Embryonic facial prominence (tissue), 1 donor: ENCODE measurements at regions not wholly inside any gene's neighbourhood (a gene's known extent, or its start where the extent isn't known, plus 50 kb on each side); places are given as distances from the start of the nearest gene placed in this dataset.

Source experiments
- DNase-seq: peaks from one replicate; pipeline ENCODE4 v3.0.0-alpha.2; 2016; ENCODE audit errors: extremely low spot score

GRCh38 chr20:10921491-10922010, 247.8 kb upstream of the JAG1 start:
- no peak for DNase-seq

- no peak for DNase-seq
Observed at GRCh38 chr20:10922506-10922905, 248.7 kb upstream of the JAG1 start.

DNA sequence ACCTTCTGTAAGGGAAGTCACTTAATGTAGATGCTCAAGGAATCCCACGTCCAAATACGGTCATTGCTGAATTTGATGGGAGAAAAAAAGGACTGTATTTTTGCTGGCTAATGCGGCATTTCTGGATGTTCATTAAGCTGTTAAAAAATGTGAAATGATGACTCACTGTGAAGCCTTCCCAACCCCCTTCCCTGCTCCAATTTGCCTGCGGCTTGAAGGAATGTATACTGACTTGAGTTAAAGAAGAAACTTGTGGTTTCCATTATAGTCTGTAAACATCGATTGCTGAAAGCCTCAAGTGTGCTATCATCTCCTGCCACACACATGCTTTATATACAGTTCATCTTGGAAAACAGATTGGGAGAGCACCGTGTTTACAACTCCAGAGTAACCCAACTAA, 249.1 kb upstream of the JAG1 start:
- DNase-seq = peak; percentile 47

- DNase-seq = no peak
Observed at GRCh38 chr20:10924644-10925201, 250.9 kb upstream of the JAG1 start.

GRCh38 chr20:10925767-10926166, 252.0 kb upstream of the JAG1 start:
- DNase-seq = no peak

- no peak for DNase-seq
Observed at GRCh38 chr20:10927011-10927583, 253.3 kb upstream of the JAG1 start.

GRCh38 chr20:10927936-10928840, 254.4 kb upstream of the JAG1 start:
- no peak for DNase-seq

GRCh38 chr20:10928841-10929421, 255.1 kb upstream of the JAG1 start:
- no peak for DNase-seq

- no peak for DNase-seq
Observed at GRCh38 chr20:10935658-10936402, 262.0 kb upstream of the JAG1 start.

DNA sequence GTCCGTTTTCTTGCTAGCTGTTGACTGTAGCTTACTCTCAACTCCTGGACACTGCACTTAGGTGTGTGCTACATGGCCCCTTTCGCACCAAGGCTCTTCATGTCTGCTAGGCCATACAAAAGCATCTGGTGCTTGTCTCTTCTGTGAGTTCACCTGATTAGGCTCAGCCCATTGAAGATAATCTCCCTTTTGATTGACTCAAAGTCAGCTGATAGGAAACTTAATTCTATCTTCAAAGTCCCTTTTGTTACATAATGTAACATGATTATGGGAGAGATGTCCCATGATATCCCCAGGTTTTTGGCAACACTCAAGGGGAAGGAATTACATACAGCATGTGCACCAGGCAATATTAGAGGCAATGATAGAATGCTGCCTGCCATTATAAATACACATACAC, 263.0 kb upstream of the JAG1 start:
- DNase-seq = no peak

- no peak for DNase-seq
Observed at GRCh38 chr20:10939331-10939941, 265.6 kb upstream of the JAG1 start.

DNA sequence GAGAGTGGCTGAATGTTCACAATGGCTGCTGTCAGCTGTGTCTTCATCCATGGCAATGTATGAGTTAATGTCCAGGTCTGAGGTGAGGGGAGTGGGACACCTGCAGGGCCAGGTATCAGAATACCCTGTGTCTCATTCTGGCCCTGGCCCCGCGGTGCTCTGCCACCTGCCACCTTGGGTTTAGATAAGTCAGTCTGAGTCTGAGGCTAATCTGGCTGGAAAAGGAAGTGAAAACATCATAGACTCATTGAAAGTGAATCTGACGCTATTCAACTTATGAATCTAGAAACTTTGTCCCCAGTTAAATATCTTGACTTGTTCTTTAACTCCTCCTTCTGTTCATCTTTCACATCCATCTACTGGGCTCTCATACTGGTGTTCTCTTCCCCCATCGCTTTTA, 267.1 kb upstream of the JAG1 start:
- no peak for DNase-seq

- no peak for DNase-seq
Observed at GRCh38 chr20:10943686-10944265, 270.0 kb upstream of the JAG1 start.

GRCh38 chr20:10946124-10946880, 272.5 kb upstream of the JAG1 start:
- DNase-seq = no peak

DNA sequence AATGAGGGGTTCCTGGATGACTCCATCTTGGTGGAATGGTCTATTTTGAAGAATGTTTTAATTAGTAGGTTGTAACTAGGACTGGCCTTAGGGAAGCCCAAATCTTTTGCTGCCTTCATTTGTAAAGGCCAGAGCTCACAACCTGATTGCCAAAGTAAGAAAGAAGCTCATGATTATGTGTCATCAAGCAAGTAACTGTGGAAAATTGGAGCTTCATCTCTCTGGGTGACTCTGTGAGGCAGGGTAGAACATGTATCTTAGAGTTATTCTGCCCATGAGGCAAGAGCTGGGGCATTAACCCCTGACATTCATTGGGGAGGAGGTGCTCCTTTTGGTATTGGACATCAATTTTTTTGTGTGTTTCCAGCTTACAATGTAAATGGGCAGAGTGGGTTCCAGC, 273.9 kb upstream of the JAG1 start:
- no peak for DNase-seq

GRCh38 chr20:10949930-10950783, 276.4 kb upstream of the JAG1 start:
- no peak for DNase-seq

- no peak for DNase-seq
Observed at GRCh38 chr20:10951216-10951615, 277.4 kb upstream of the JAG1 start.

DNA sequence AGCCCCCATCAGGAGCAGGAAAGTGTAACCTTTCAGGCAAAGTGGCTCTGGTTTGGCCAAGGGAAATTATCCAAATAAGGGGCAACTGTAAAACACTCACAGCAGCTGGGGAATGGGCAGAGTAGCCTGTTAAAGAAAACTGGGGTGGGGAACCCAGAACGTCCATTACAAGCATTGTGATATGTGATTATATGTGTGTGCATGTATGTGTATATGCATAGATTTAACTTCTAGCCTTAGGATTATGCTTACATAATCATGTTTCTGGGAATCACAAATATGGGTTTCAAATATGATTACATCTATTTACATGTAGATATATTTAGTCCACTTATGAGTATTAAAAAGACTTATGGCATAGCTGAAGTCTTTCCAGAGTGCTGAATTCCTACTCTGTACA, 278.1 kb upstream of the JAG1 start:
- no peak for DNase-seq

DNA sequence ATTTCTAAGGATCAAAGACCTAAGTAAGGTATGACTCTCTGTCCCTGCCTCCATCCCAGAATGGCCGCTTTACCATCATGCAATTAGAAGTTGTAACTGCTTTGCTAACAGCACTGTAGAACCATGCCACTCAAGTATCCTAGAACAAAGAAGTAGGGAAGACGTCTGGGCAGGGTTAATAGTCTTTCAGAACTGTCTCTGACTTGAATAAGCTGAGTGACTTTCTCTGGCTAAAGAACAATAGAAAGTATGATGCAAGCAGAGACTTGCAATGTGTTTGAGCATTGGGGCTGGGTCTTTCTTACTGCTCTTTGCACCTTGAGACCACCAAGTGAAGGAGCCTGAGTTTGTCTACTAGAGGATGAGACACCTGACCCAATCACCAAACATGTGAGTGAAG, 279.6 kb upstream of the JAG1 start:
- no peak for DNase-seq
